ENCODE measurements at regions not wholly inside any gene's neighbourhood (a gene's known extent, or its start where the extent isn't known, plus 50 kb on each side); places are given as distances from the start of the nearest gene placed in this dataset.

- H3K9me3 ChIP-seq (ENCODE audit: control insufficient read depth, low read depth, low read length), result no peaks in the 10 kb centered on the region
- no peaks in the 10 kb centered on the region for H3K36me3 ChIP-seq (ENCODE audit: control insufficient read depth in 2 of 2, extremely low read depth in 1 of 2, insufficient read depth in 2 of 2, low read length in 2 of 2)
- TF ChIP-seq CTCF (optimal IDR thresholded peaks at IDR 0.05 in 1 of 3, IDR thresholded peaks at IDR 0.05 in 1 of 3, conservative IDR thresholded peaks at IDR 0.05 in 1 of 3; ENCODE audit: extremely low read depth in 1 of 3, insufficient read depth in 2 of 3, low read length in 3 of 3) (no peak), EZH2 (IDR thresholded peaks at IDR 0.05; ENCODE audit: low read length) (no peak)
- H4K20me1 ChIP-seq (ENCODE audit: control insufficient read depth, extremely low read depth, insufficient read depth, low read length), result no peaks in the 10 kb centered on the region
- H3K27ac ChIP-seq (ENCODE audit: control insufficient read depth, insufficient read depth, low read length), result no peak overlapping the region
- no peak for DNase-seq (ENCODE audit: low read depth, low spot score)
- dilution Hi-C loops (cut with MboI; ENCODE audit: extremely low pct_ligation_motif_present, low sequenced_read_pairs), result no loop called here
- H3K4me3 ChIP-seq (ENCODE audit: control insufficient read depth in 2 of 3, extremely low read depth in 1 of 3, insufficient read depth in 2 of 3, low read depth in 1 of 3, low read length in 3 of 3), result no peak overlapping the region
- no peak overlapping the region for H3K4me2 ChIP-seq (ENCODE audit: control insufficient read depth, extremely low read depth, insufficient read depth, low read depth, low read length)
- H3K79me2 ChIP-seq (ENCODE audit: control insufficient read depth, insufficient read depth, low read length), result no peaks in the 10 kb centered on the region
- no peaks in the 10 kb centered on the region for H3K27me3 ChIP-seq (ENCODE audit: control insufficient read depth, extremely low read depth, insufficient read depth, low read length)
- H3K9ac ChIP-seq (ENCODE audit: control insufficient read depth, extremely low read depth, insufficient read depth, low read length), result no peak overlapping the region
- H3K4me1 ChIP-seq (ENCODE audit: control insufficient read depth, extremely low read depth, insufficient read depth, low read length), result peaks cover 16% of the 10 kb centered on the region
- peak; percentile 39 for FAIRE-seq
- H3K9me1 ChIP-seq (ENCODE audit: control insufficient read depth, extremely low read depth, insufficient read depth, low read length), result no peaks in the 10 kb centered on the region
- no peak overlapping the region for H2AFZ ChIP-seq (ENCODE audit: control insufficient read depth, low read length)
These were observed 114.2 kb upstream of the PHACTR1 start for GRCh38 chr6:12602342-12602741.

- FAIRE-seq (peak; percentile 90), DNase-seq (ENCODE audit: low read depth, low spot score) (no peak)
- dilution Hi-C loops (cut with MboI; ENCODE audit: extremely low pct_ligation_motif_present, low sequenced_read_pairs), result no loop called here
- Histone ChIP-seq H3K4me3 (ENCODE audit: control insufficient read depth in 2 of 3, extremely low read depth in 1 of 3, insufficient read depth in 2 of 3, low read depth in 1 of 3, low read length in 3 of 3) (no peak overlapping the region), H3K36me3 (ENCODE audit: control insufficient read depth in 2 of 2, extremely low read depth in 1 of 2, insufficient read depth in 2 of 2, low read length in 2 of 2) (no peaks in the 10 kb centered on the region), H3K27ac (ENCODE audit: control insufficient read depth, insufficient read depth, low read length) (no peak overlapping the region), H3K4me2 (ENCODE audit: control insufficient read depth, extremely low read depth, insufficient read depth, low read depth, low read length) (no peak overlapping the region), H3K4me1 (ENCODE audit: control insufficient read depth, extremely low read depth, insufficient read depth, low read length) (peaks cover 24% of the 10 kb centered on the region), H3K27me3 (ENCODE audit: control insufficient read depth, extremely low read depth, insufficient read depth, low read length) (no peaks in the 10 kb centered on the region), H3K9me1 (ENCODE audit: control insufficient read depth, extremely low read depth, insufficient read depth, low read length) (no peaks in the 10 kb centered on the region), H4K20me1 (ENCODE audit: control insufficient read depth, extremely low read depth, insufficient read depth, low read length) (no peaks in the 10 kb centered on the region), H2AFZ (ENCODE audit: control insufficient read depth, low read length) (no peak overlapping the region), H3K9ac (ENCODE audit: control insufficient read depth, extremely low read depth, insufficient read depth, low read length) (no peak overlapping the region), H3K79me2 (ENCODE audit: control insufficient read depth, insufficient read depth, low read length) (no peaks in the 10 kb centered on the region), H3K9me3 (ENCODE audit: control insufficient read depth, low read depth, low read length) (no peaks in the 10 kb centered on the region)
- TF ChIP-seq EZH2 (IDR thresholded peaks at IDR 0.05; ENCODE audit: low read length) (no peak), CTCF (optimal IDR thresholded peaks at IDR 0.05 in 1 of 3, IDR thresholded peaks at IDR 0.05 in 1 of 3, conservative IDR thresholded peaks at IDR 0.05 in 1 of 3; ENCODE audit: extremely low read depth in 1 of 3, insufficient read depth in 2 of 3, low read length in 3 of 3) (peak; percentile 47 to 61 (median 54))
These were observed 113.5 kb upstream of the PHACTR1 start for GRCh38 chr6:12602951-12603672.
